Vagina (tissue), 2 donors: ENCODE measurements at regions not wholly inside any gene's neighbourhood (a gene's known extent, or its start where the extent isn't known, plus 50 kb on each side); places are given as distances from the start of the nearest gene placed in this dataset.

Experiments
- CTCF ChIP-seq, 3 experiments: fragments of 450-650 bp in 2 of 3; fragments of 200-600 bp in 1 of 3; sonication (generic) in 1 of 3; IDR thresholded peaks; one replicate each; pipeline ENCODE4 v1.5.1; 2017 to 2019; ENCODE audit warnings: antibody characterized with exemption in 3 of 3, mild to moderate bottlenecking in 2 of 3, moderate library complexity in 2 of 3
- POLR2A ChIP-seq, 2 donors: fragments of 450-650 bp; IDR thresholded peaks; one replicate each; pipeline ENCODE4 v1.6.1; 2017; ENCODE audit warnings: antibody characterized with exemption in 2 of 2, mild to moderate bottlenecking in 2 of 2, moderate library complexity in 2 of 2
- POLR2AphosphoS5 ChIP-seq, 2 donors: sonication (generic); formaldehyde crosslinking; IDR thresholded peaks; one replicate each; pipeline ENCODE4 v1.9.0; 2017; ENCODE audit warnings: antibody characterized with exemption in 2 of 2, mild to moderate bottlenecking in 2 of 2, low read depth in 1 of 2; ENCODE audit not compliant: insufficient read depth in 1 of 2

GRCh38 chr9:27752069-27752468, 178.8 kb upstream of the C9orf72 start:
- TF ChIP-seq POLR2A (IDR thresholded peaks at IDR 0.05) (no peak), CTCF (IDR thresholded peaks at IDR 0.05) (no peak), POLR2AphosphoS5 (IDR thresholded peaks at IDR 0.05; ENCODE audit: insufficient read depth in 1 of 2, low read depth in 1 of 2) (no peak)
